ENCODE measurements at regions not wholly inside any gene's neighbourhood (a gene's known extent, or its start where the extent isn't known, plus 50 kb on each side); places are given as distances from the start of the nearest gene placed in this dataset.

DNA sequence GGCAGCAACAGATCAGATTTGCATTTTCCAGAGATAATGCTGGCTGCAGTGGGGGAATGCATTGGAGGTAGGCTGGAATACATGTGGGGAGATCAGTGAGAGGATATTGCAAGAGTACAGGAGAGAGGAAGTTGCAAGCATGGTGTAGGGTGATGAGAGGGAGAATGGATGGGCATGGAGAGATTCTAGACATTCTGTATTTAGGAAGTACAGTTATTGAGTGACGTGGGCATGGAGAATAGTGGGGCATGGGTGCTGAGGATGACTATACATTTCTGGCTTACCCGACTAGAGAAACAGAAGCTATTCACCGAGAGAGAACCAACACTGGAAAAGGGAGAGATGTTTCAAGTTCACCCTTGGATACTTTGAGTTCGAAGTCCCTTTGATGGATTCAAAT is 116.9 kb upstream of the SVIL start:
- H3K18ac ChIP-seq (ENCODE audit: insufficient read length, low read depth, low read length): no peak overlapping the region
- no peak overlapping the region for H3K27ac ChIP-seq (ENCODE audit: insufficient read length, low read depth, low read length)
- H3K79me1 ChIP-seq (ENCODE audit: insufficient read depth, low read depth, low read length, poor library complexity, severe bottlenecking): no peaks in the 10 kb centered on the region
- no peaks in the 10 kb centered on the region for H3K4me1 ChIP-seq (ENCODE audit: insufficient read depth, low read length)
- no peak overlapping the region for H4K91ac ChIP-seq (ENCODE audit: insufficient read length, low read depth, low read length)
- H2BK5ac ChIP-seq (ENCODE audit: insufficient read length, low read length): no peak overlapping the region
- no peak overlapping the region for H3K56ac ChIP-seq (ENCODE audit: insufficient read length, low read depth, low read length)
- Mint-ChIP-seq H3K36me3 (ENCODE audit: insufficient read depth in 1 of 3, low read depth in 3 of 3) (no peaks in the 10 kb centered on the region), H3K27ac (no peak overlapping the region), H3K4me3 (no peak overlapping the region), H3K4me1 (no peaks in the 10 kb centered on the region), H3K27me3 (ENCODE audit: low read depth) (peaks cover 3% of the 10 kb centered on the region), H3K9me3 (no peaks in the 10 kb centered on the region)
- no peak overlapping the region for H2BK12ac ChIP-seq (ENCODE audit: insufficient read length, low read depth, low read length)
- H3K79me2 ChIP-seq (ENCODE audit: insufficient read depth, low read length): no peaks in the 10 kb centered on the region
- H3K9me3 ChIP-seq (ENCODE audit: control insufficient read depth, low read depth, low read length): no peaks in the 10 kb centered on the region
- H4K20me1 ChIP-seq (ENCODE audit: control insufficient read depth, insufficient read depth, insufficient read length): no peaks in the 10 kb centered on the region
- no peak overlapping the region for H3K23ac ChIP-seq (ENCODE audit: insufficient read length, low read depth, low read length)
- H2AFZ ChIP-seq (ENCODE audit: low read length): no peak overlapping the region
- no peak overlapping the region for H3K4me2 ChIP-seq (ENCODE audit: insufficient read depth, insufficient read length, low read length)
- no peak overlapping the region for H3K14ac ChIP-seq (ENCODE audit: insufficient read depth, low read length)
- no peak overlapping the region for H2AK5ac ChIP-seq (ENCODE audit: insufficient read length, low read length)
- H3T11ph ChIP-seq (ENCODE audit: low read length): no peak overlapping the region
- no peak overlapping the region for H3K4ac ChIP-seq (ENCODE audit: low read depth, low read length)
- WGBS (ENCODE audit: extremely low coverage, insufficient read length, low lambda C conversion rate): no CpG with 5 or more reads among the region's 4 CpGs
- TF ChIP-seq, protein P1, sequence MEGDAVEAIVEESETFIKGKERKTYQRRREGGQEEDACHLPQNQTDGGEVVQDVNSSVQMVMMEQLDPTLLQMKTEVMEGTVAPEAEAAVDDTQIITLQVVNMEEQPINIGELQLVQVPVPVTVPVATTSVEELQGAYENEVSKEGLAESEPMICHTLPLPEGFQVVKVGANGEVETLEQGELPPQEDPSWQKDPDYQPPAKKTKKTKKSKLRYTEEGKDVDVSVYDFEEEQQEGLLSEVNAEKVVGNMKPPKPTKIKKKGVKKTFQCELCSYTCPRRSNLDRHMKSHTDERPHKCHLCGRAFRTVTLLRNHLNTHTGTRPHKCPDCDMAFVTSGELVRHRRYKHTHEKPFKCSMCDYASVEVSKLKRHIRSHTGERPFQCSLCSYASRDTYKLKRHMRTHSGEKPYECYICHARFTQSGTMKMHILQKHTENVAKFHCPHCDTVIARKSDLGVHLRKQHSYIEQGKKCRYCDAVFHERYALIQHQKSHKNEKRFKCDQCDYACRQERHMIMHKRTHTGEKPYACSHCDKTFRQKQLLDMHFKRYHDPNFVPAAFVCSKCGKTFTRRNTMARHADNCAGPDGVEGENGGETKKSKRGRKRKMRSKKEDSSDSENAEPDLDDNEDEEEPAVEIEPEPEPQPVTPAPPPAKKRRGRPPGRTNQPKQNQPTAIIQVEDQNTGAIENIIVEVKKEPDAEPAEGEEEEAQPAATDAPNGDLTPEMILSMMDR (conservative IDR thresholded peaks at IDR 0.05): no peak
- H3K23me2 ChIP-seq (ENCODE audit: insufficient read length, low read depth, low read length, poor library complexity, severe bottlenecking): no peaks in the 10 kb centered on the region
- no peak overlapping the region for H2BK120ac ChIP-seq (ENCODE audit: low read depth, low read length, poor library complexity, severe bottlenecking)
- H4K8ac ChIP-seq (replicated peaks; ENCODE audit: insufficient read length, low read depth, low read length): no peak overlapping the region
- DNase-seq: no peak
- no peak overlapping the region for H2BK15ac ChIP-seq (ENCODE audit: low read depth, low read length)
- H4K5ac ChIP-seq (ENCODE audit: insufficient read length, low read depth, low read length): no peak overlapping the region
- no peaks in the 10 kb centered on the region for H3K27me3 ChIP-seq (ENCODE audit: insufficient read depth, low read length)
- H3K9ac ChIP-seq (ENCODE audit: extremely low read depth, insufficient read length, low read length): no peak overlapping the region
- H2BK20ac ChIP-seq (ENCODE audit: low read depth, low read length, poor library complexity, severe bottlenecking): no peak overlapping the region
